ENCODE measurements at regions not wholly inside any gene's neighbourhood (a gene's known extent, or its start where the extent isn't known, plus 50 kb on each side); places are given as distances from the start of the nearest gene placed in this dataset.

GRCh38 chr12:89954259-89954658 is 245.6 kb upstream of the ATP2B1 start:
- TF ChIP-seq EZH2 (IDR thresholded peaks at IDR 0.05; ENCODE audit: low read length, missing control alignments) (no peak), CTCF (conservative IDR thresholded peaks at IDR 0.05 in 1 of 2, IDR thresholded peaks at IDR 0.05 in 1 of 2; ENCODE audit: low read depth in 1 of 2, low read length in 2 of 2) (no peak)
